Activated CD4-positive, alpha-beta T cell treated with anti-CD3 and anti-CD28 coated beads, Interleukin-2, amount 10 ng/mL, durations not matched to agents 7 days and 5 days (primary cell): ENCODE measurements at regions not wholly inside any gene's neighbourhood (a gene's known extent, or its start where the extent isn't known, plus 50 kb on each side); places are given as distances from the start of the nearest gene placed in this dataset.

ENCODE experiments used
- CTCF ChIA-PET: fragments of 350-600 bp; sonication (Branson Sonifier 250); formaldehyde crosslinking; loops from one replicate; lab custom pipeline; 2021; ENCODE audit warnings: antibody characterized with exemption; lab: Charles Lee
- POLR2A ChIA-PET: fragments of 350-600 bp; sonication (Branson Sonifier 250); formaldehyde crosslinking; loops from one replicate; lab custom pipeline; 2021; ENCODE audit warnings: antibody characterized with exemption; lab: Charles Lee
- DNase-seq: peaks from one replicate; pipeline ENCODE4 v3.0.0-alpha.2; 2020
- H3K27ac Mint-ChIP-seq: one replicate; pipeline ENCODE4 v1.8.0; 2021; ENCODE audit warnings: mild to moderate bottlenecking, moderate library complexity, mixed read lengths
- H3K27me3 Mint-ChIP-seq: one replicate; pipeline ENCODE4 v1.8.0; 2021; ENCODE audit warnings: mixed read lengths
- H3K36me3 Mint-ChIP-seq: one replicate; pipeline ENCODE4 v1.8.0; 2021; ENCODE audit warnings: low read depth, mixed read lengths
- H3K4me1 Mint-ChIP-seq: one replicate; pipeline ENCODE4 v1.8.0; 2021; ENCODE audit warnings: mixed read lengths
- H3K4me3 Mint-ChIP-seq: one replicate; pipeline ENCODE4 v1.8.0; 2021; ENCODE audit warnings: mild to moderate bottlenecking, moderate library complexity, mixed read lengths
- H3K9me3 Mint-ChIP-seq: one replicate; pipeline ENCODE4 v1.8.0; 2021; ENCODE audit warnings: mixed read lengths

DNA sequence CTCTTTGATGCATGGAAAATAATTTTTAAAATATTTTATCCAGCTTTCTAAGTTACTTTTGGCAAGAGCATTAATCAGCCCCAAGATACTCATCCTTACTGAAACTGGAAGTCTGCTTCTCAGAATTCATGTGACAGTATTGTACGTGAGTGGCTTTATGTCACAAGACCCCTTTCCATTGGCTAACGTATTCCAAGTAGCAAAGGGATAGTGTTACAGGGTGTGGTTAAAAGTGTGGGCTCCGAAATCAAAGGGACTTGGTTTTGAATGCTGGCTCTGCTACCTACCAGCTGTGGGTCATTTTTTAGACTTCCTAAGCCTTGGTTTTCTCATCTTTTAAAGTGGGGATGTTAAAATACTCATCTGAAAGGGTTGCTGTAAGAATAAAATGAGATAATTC, 91.7 kb downstream of the RHOU start:
- Mint-ChIP-seq H3K27me3 (peaks cover 4% of the 10 kb centered on the region), H3K9me3 (no peaks in the 10 kb centered on the region), H3K4me3 (no peak overlapping the region), H3K36me3 (peaks cover 6% of the 10 kb centered on the region), H3K27ac (no peak overlapping the region), H3K4me1 (peaks cover 48% of the 10 kb centered on the region)
- DNase-seq, result no peak
- POLR2A ChIA-PET, result no interaction called here
- CTCF ChIA-PET, result interaction anchor here (1.6 kb wide), 1 partner anchor 15 kb away, joined by 4 read pairs; no protein-coding TSS in a partner anchor

DNA sequence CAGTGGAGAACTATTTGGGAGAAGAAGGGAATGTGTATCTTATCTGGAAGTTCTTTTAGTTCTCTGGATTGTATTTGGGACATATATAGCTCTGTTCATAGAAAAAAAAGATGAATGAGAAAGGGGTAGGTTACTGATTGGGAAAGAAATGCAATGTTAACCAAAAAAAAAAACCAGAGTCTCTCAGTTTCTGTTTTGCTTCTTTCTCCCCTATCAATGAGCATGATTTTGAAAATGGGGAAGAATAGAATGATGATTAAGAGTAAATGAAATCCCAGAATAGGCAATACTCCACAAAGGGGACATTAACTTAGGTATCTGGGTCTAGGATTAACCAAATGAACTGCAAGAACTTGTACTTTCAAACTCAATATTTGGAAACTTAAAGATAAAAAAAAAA, 92.9 kb downstream of the RHOU start:
- no peaks in the 10 kb centered on the region for H3K9me3 Mint-ChIP-seq
- peaks cover 51% of the 10 kb centered on the region for H3K4me1 Mint-ChIP-seq
- POLR2A ChIA-PET, result no interaction called here
- no peak for DNase-seq
- H3K27me3 Mint-ChIP-seq, result no peaks in the 10 kb centered on the region
- no peak overlapping the region for H3K27ac Mint-ChIP-seq
- CTCF ChIA-PET, result interaction anchor here (1.7 kb wide), 1 partner anchor 10 kb away, joined by 4 read pairs; no protein-coding TSS in a partner anchor
- peaks cover 6% of the 10 kb centered on the region for H3K36me3 Mint-ChIP-seq
- no peak overlapping the region for H3K4me3 Mint-ChIP-seq

DNA sequence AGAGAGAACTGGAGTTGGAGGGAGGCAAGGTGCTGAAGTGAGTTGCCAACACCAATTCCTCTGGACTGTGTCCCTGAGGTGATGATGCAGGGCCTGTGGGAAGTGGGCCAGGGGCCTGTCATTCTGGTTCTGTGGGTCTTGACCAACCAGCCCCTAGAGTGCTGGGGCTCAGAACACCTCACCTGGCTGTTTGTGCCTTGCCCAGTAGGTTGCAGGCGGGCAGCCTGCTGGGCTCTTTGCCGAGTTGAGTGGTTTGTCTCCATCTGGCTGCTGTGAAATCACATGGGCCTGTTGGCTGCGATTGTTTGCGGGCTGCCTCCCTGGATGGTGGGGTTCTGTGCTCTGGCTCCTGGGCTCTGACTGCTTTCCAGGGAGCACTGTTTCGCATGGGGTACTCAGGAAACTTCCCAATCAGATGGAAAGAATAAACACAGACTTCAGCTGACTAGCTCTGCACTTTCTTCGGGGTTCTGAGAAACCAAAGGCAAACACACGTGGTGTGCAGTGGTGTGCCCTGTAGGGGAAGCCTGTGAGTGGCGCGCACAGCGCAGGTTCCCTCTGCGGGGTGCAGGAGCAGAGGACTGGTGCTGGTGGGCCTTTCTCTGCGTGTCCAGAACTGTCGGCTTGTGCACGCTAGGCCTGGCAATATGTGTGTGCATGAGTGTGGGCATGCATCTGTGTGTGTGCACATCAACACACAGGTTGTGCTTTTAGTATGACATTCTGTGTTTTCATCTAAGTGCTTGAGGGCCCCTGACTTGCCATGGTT, 95.1 kb downstream of the RHOU start:
- Mint-ChIP-seq H3K36me3 (peaks cover 3% of the 10 kb centered on the region), H3K4me3 (no peak overlapping the region), H3K27me3 (no peaks in the 10 kb centered on the region), H3K9me3 (no peaks in the 10 kb centered on the region), H3K4me1 (peaks cover 48% of the 10 kb centered on the region), H3K27ac (no peak overlapping the region)
- ChIA-PET POLR2A (no interaction called here), CTCF (interaction anchor here (1.0 kb wide), 2 partner anchors 23 to 26 kb away, joined by 3 read pairs; no protein-coding TSS in a partner anchor)
- DNase-seq, result no peak

DNA sequence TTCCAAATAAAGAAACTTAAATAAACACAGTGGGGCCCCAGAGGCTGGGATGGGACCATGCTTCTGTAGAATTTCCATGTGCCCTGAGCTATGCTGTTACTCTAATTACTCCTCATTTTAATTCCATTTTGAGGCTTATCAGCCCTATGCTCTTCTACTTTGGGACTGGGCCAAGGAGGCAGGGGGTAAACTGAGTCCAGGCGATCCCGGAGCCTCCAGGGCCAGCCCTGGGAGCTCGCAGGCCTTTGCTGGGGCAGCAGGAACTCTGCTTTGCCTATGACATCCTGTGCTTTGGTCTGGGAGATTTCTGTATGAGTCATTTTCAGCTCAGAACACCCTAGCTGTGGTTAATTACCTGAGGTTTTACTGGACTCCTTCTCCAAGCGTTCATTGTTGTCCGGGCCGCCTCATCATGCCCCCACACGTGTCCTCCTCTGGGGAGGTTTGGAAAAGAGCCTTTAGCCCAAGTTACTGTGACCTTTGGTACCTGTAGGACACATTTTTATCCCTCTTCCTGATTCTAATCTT, 95.7 kb downstream of the RHOU start:
- Mint-ChIP-seq H3K36me3 (peaks cover under 1% of the 10 kb centered on the region), H3K9me3 (no peaks in the 10 kb centered on the region), H3K4me3 (no peak overlapping the region), H3K27ac (peak overlapping the region; percentile 33), H3K4me1 (peaks cover 44% of the 10 kb centered on the region), H3K27me3 (no peaks in the 10 kb centered on the region)
- no peak for DNase-seq
- ChIA-PET POLR2A (no interaction called here), CTCF (interaction anchor here (1.2 kb wide), 1 partner anchor 36 kb away, joined by 3 read pairs; no protein-coding TSS in a partner anchor)

DNA sequence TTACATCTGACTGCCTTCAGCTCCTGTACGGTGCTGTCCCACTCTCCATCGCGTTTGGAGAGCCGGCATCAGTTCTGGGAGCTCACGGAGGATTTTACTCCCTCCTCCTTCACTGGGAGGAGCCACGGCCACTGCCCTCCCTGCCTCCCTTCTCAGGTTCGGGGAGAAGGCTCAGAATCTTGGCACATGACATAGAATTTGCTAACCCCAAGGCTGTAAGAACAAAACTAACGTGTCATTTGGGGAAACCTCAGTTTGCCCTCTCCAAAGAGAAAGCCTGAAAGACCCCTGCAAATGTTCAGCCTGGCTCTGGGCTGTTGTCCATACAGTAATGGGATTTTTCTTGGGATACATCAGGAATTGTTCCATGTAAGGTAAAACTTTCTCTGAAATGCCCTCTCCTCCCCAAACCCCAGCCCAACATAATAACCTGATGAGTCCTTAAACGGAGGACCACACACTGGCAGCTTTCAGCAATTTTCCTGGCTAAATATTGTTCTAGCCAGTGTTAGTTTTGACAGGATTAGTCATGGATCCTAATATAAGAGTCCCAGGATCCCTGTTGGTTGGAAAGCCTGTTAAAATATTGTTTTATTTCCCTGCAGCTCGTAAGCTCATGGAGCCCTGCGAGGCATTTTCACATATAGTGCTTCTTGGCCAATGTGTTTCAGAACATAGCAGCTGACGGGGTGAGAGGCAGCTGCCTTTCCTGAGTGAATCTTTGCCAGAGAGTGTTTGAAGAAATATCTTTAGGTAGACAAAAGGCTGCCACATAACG, 98.8 kb downstream of the RHOU start:
- POLR2A ChIA-PET, result no interaction called here
- Mint-ChIP-seq H3K4me1 (peaks cover 31% of the 10 kb centered on the region), H3K27me3 (no peaks in the 10 kb centered on the region), H3K36me3 (no peaks in the 10 kb centered on the region), H3K27ac (no peak overlapping the region), H3K4me3 (no peak overlapping the region), H3K9me3 (no peaks in the 10 kb centered on the region)
- no peak for DNase-seq
- CTCF ChIA-PET, result interaction anchor here (0.6 to 0.9 kb wide), 2 partner anchors 15 to 169 kb away, joined by 3 to 6 read pairs; no protein-coding TSS in a partner anchor

DNA sequence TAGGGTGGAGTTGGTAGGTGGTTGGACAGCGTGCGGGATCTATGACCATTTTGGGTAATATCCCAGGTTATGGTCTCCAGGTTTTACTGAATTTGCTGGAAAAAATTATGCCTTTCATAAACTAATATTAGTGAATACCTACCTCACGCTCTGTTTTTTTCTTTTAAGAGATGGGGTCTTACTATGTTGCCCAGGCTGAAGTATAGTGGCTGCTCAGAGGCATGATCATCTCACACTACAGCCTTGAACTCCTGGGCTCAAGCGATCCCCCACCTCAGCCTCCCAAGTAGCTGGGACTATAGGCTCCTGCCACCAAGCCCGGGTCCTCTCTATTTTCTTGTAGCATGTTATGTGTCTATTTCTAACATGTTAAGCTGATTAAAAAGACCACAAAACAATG, 100.2 kb downstream of the RHOU start:
- Mint-ChIP-seq H3K9me3 (no peaks in the 10 kb centered on the region), H3K36me3 (no peaks in the 10 kb centered on the region), H3K4me3 (no peak overlapping the region), H3K27ac (no peak overlapping the region), H3K4me1 (peaks cover 25% of the 10 kb centered on the region), H3K27me3 (no peaks in the 10 kb centered on the region)
- POLR2A ChIA-PET, result no interaction called here
- no peak for DNase-seq
- CTCF ChIA-PET, result interaction anchor here (0.8 kb wide), 1 partner anchor 17 kb away, joined by 3 read pairs; no protein-coding TSS in a partner anchor

DNA sequence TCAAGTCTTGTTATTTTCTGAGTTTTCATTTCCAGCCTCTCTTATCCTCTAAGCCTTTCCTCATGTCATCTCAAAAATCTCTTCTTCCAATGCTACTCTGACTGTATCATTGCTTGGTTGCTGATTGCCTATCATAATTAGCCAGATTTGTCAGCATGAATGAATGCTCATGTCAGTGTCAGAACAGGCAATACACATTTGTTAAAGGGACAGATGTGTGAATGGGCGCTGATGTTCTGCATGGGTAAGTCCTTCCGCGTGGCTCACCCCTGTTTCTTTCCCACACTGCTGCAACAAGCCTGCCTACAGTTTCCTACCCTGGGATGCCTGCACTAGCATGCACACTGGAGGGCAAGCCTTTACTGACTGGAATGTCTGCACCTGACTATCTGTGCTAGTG, 100.6 kb downstream of the RHOU start:
- POLR2A ChIA-PET, result no interaction called here
- no peak for DNase-seq
- Mint-ChIP-seq H3K4me1 (peaks cover 20% of the 10 kb centered on the region), H3K36me3 (peaks cover 2% of the 10 kb centered on the region), H3K4me3 (no peak overlapping the region), H3K27me3 (no peaks in the 10 kb centered on the region), H3K9me3 (no peaks in the 10 kb centered on the region), H3K27ac (no peak overlapping the region)
- CTCF ChIA-PET, result no interaction called here

- peaks cover 2% of the 10 kb centered on the region for H3K36me3 Mint-ChIP-seq
- H3K9me3 Mint-ChIP-seq, result no peaks in the 10 kb centered on the region
- ChIA-PET POLR2A (no interaction called here), CTCF (no interaction called here)
- no peaks in the 10 kb centered on the region for H3K27me3 Mint-ChIP-seq
- H3K27ac Mint-ChIP-seq, result no peak overlapping the region
- no peak overlapping the region for H3K4me3 Mint-ChIP-seq
- peaks cover 15% of the 10 kb centered on the region for H3K4me1 Mint-ChIP-seq
- DNase-seq, result no peak
Observed at GRCh38 chr1:228836427-228836826, 101.1 kb downstream of the RHOU start.

- Mint-ChIP-seq H3K4me1 (peaks cover 9% of the 10 kb centered on the region), H3K36me3 (peaks cover 2% of the 10 kb centered on the region), H3K9me3 (no peaks in the 10 kb centered on the region), H3K27ac (no peak overlapping the region), H3K27me3 (no peaks in the 10 kb centered on the region), H3K4me3 (no peak overlapping the region)
- ChIA-PET CTCF (interaction anchor here (1.3 kb wide), 1 partner anchor 10 kb away, joined by 6 read pairs; no protein-coding TSS in a partner anchor), POLR2A (no interaction called here)
- DNase-seq, result no peak
Observed at GRCh38 chr1:228837032-228837431, 101.8 kb downstream of the RHOU start.

DNA sequence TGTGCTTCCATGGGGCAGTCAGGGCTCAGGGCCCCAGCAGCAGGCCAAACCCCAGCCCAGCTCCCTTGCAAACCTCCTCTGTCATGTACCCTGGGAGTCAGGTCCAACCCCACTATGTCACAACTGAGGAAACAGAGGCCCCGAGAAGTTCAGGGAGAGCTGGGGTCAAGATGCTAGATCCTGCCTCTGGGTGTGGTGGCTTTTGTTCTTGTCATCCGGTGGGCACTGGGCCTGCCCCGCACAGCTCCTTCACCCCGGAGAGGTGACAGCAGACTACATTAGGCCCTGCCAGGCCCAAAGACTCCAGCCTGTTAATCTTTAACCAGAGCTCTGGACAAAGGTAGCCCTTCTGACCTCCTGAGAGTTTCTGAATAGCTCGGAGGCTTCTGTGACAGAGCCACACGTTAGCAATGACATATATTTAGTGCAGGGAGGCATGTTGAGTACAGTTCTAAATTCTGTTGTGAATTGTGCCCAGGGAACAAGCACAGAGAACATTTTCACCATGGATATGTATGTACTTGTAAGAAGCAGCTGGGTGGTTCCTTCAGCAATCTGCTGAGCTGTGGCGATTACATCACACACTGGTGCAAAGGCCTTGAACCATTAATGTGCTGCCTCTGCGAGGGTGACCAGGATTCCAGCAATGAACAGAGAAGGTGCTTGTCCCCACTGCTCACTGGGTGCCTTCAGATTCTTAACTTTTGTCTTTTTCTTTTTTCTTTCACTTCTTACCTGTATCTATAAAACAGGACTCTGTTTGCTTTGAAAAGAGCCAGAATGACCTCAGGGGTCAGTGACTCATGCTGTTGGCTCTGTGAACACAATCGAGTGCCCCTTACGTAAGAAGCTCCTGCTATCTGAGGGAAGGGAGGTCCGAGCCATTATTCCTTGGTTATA, 102.8 kb downstream of the RHOU start:
- H3K4me1 Mint-ChIP-seq, result peaks cover 6% of the 10 kb centered on the region
- H3K36me3 Mint-ChIP-seq, result peaks cover 5% of the 10 kb centered on the region
- no peak for DNase-seq
- POLR2A ChIA-PET, result interaction anchor here (0.6 kb wide), 1 partner anchor 315 kb away, joined by 8 read pairs; no protein-coding TSS in a partner anchor
- no peak overlapping the region for H3K4me3 Mint-ChIP-seq
- H3K27me3 Mint-ChIP-seq, result no peaks in the 10 kb centered on the region
- H3K9me3 Mint-ChIP-seq, result peaks cover 7% of the 10 kb centered on the region
- CTCF ChIA-PET, result interaction anchor here (1.3 kb wide), 1 partner anchor 9 kb away, joined by 6 read pairs; no protein-coding TSS in a partner anchor
- H3K27ac Mint-ChIP-seq, result no peak overlapping the region

DNA sequence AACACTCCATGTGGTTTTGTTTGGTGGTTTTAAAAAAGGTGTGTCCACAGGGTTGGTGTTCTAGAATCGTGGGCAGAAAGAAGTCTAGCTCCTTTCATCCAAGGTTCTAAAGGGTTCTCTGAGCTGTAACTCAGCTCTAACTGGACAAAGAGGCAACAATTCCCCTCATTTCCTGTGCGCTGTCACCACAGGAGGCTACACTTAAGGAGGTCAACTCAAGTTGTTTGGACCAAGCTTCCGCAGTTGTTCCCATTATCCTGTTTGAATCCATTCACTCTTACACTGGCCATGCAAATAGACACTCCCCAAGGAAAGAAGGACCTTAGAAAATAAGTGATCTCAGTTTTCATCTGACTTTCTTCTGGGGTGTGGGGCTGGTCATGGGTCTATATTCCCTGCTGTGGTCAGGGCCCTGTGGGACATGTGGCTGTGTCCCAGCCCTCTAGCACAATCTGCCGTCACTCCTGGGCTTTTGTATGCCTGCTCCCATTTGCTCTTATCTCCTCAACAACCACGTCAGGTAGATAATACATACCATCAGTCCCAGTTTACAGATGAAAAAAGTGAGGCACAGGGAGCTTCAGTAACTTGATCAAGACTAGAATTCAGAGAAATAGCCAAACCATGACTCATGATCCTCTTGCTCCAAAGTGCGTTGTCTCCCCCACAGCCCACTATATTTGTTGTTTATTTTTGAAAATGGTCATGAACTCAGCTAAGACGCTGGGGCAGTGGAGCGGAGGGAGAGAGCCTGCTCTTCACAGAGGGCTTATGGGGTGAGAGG, 103.6 kb downstream of the RHOU start:
- H3K27ac Mint-ChIP-seq, result no peak overlapping the region
- ChIA-PET POLR2A (no interaction called here), CTCF (no interaction called here)
- H3K36me3 Mint-ChIP-seq, result peaks cover 7% of the 10 kb centered on the region
- no peak for DNase-seq
- H3K4me3 Mint-ChIP-seq, result no peak overlapping the region
- H3K9me3 Mint-ChIP-seq, result peaks cover 9% of the 10 kb centered on the region
- H3K27me3 Mint-ChIP-seq, result no peaks in the 10 kb centered on the region
- H3K4me1 Mint-ChIP-seq, result peaks cover 6% of the 10 kb centered on the region
